Activated CD4-positive, alpha-beta T cell treated with anti-CD3 and anti-CD28 coated beads, Interleukin-2, amount 50 U/mL, for 24 hours (primary cell): ENCODE measurements at regions not wholly inside any gene's neighbourhood (a gene's known extent, or its start where the extent isn't known, plus 50 kb on each side); places are given as distances from the start of the nearest gene placed in this dataset.

Source experiments
- DNase-seq, 2 donors: peaks; one replicate each; pipeline ENCODE4 v3.0.0-alpha.2; 2020; ENCODE audit warnings: low read depth in 1 of 2, low spot score in 1 of 2

GRCh38 chr6:44500074-44500473 lies 112.6 kb downstream of the CDC5L start:
- DNase-seq = no peak

- DNase-seq = no peak
Measured at GRCh38 chr6:44503471-44503870, 116.0 kb downstream of the CDC5L start.

GRCh38 chr6:44504301-44504791 lies 116.8 kb downstream of the CDC5L start:
- no peak for DNase-seq

GRCh38 chr6:44505751-44506150 lies 118.2 kb downstream of the CDC5L start:
- DNase-seq = no peak

- DNase-seq = no peak
Measured at GRCh38 chr6:44507014-44507413, 119.5 kb downstream of the CDC5L start.

- no peak for DNase-seq
Measured at GRCh38 chr6:44508646-44509045, 121.1 kb downstream of the CDC5L start.

- no peak for DNase-seq
Measured at GRCh38 chr6:44511126-44511525, 123.6 kb downstream of the CDC5L start.

- DNase-seq = no peak
Measured at GRCh38 chr6:44512868-44513741, 125.6 kb downstream of the CDC5L start.

GRCh38 chr6:44514085-44514484 lies 126.6 kb downstream of the CDC5L start:
- DNase-seq = no peak

- DNase-seq = no peak
Measured at GRCh38 chr6:44514576-44515193, 127.2 kb downstream of the CDC5L start.

- no peak for DNase-seq
Measured at GRCh38 chr6:44522871-44523270, 135.4 kb downstream of the CDC5L start.

GRCh38 chr6:44524476-44525227 lies 137.1 kb downstream of the CDC5L start:
- DNase-seq = no peak

- no peak for DNase-seq
Measured at GRCh38 chr6:44525761-44526351, 138.3 kb downstream of the CDC5L start.

GRCh38 chr6:44527181-44527580 lies 139.7 kb downstream of the CDC5L start:
- DNase-seq = no peak

- no peak for DNase-seq
Measured at GRCh38 chr6:44527583-44528369, 140.3 kb downstream of the CDC5L start.

- DNase-seq = no peak
Measured at GRCh38 chr6:44528370-44528644, 140.8 kb downstream of the CDC5L start.

GRCh38 chr6:44528716-44529115 lies 141.2 kb downstream of the CDC5L start:
- no peak for DNase-seq

- no peak for DNase-seq
Measured at GRCh38 chr6:44529146-44529905, 141.8 kb downstream of the CDC5L start.

- DNase-seq = no peak
Measured at GRCh38 chr6:44530209-44530909, 142.9 kb downstream of the CDC5L start.

- no peak for DNase-seq
Measured at GRCh38 chr6:44530910-44531234, 143.4 kb downstream of the CDC5L start.
